HG02885 (cell line): ENCODE measurements at regions not wholly inside any gene's neighbourhood (a gene's known extent, or its start where the extent isn't known, plus 50 kb on each side); places are given as distances from the start of the nearest gene placed in this dataset.
"Not testable (repeated sequence)": the region's sequence is repeated elsewhere in the genome, so short reads cannot be mapped to it uniquely, and the experiment has no call there.

Experiments used
- ATAC-seq: cut with Tn5 transposase; IDR thresholded peaks from one replicate; pipeline ENCODE4 v1.9.1; 2021; ENCODE audit warnings: mild to moderate bottlenecking; ENCODE audit not compliant: unreplicated experiment, poor library complexity

- no peak for ATAC-seq
Observed at GRCh38 chr4:30525662-30526315, 194.4 kb upstream of the PCDH7 start.

GRCh38 chr4:30535255-30535654 is 184.9 kb upstream of the PCDH7 start:
- ATAC-seq: no peak

GRCh38 chr4:30536231-30536630 is 183.9 kb upstream of the PCDH7 start:
- no peak for ATAC-seq

- ATAC-seq: no peak
Observed at GRCh38 chr4:30537456-30537855, 182.7 kb upstream of the PCDH7 start.

- ATAC-seq: no peak
Observed at GRCh38 chr4:30538794-30539193, 181.4 kb upstream of the PCDH7 start.

GRCh38 chr4:30543057-30543456 is 177.1 kb upstream of the PCDH7 start:
- no peak for ATAC-seq

- no peak for ATAC-seq
Observed at GRCh38 chr4:30553151-30553550, 167.0 kb upstream of the PCDH7 start.

- ATAC-seq: no peak
Observed at GRCh38 chr4:30553706-30554105, 166.5 kb upstream of the PCDH7 start.

GRCh38 chr4:30555775-30556174 is 164.4 kb upstream of the PCDH7 start:
- ATAC-seq: no peak

- no peak for ATAC-seq
Observed at GRCh38 chr4:30559481-30559880, 160.7 kb upstream of the PCDH7 start.

- no peak for ATAC-seq
Observed at GRCh38 chr4:30586850-30587249, 133.3 kb upstream of the PCDH7 start.

GRCh38 chr4:30589669-30590068 is 130.5 kb upstream of the PCDH7 start:
- not testable (repeated sequence) for ATAC-seq

GRCh38 chr4:30600246-30601017 is 119.7 kb upstream of the PCDH7 start:
- ATAC-seq: no peak

GRCh38 chr4:30601070-30601865 is 118.9 kb upstream of the PCDH7 start:
- ATAC-seq: no peak

- ATAC-seq: no peak
Observed at GRCh38 chr4:30605616-30606190, 114.5 kb upstream of the PCDH7 start.

GRCh38 chr4:30610361-30610760 is 109.8 kb upstream of the PCDH7 start:
- ATAC-seq: no peak

GRCh38 chr4:30614771-30615170 is 105.4 kb upstream of the PCDH7 start:
- ATAC-seq: no peak

GRCh38 chr4:30616942-30617646 is 103.1 kb upstream of the PCDH7 start:
- no peak for ATAC-seq

- ATAC-seq: no peak
Observed at GRCh38 chr4:30617836-30618235, 102.3 kb upstream of the PCDH7 start.

GRCh38 chr4:30619679-30620078 is 100.5 kb upstream of the PCDH7 start:
- no peak for ATAC-seq
